Neural cell (in vitro differentiated cells): ENCODE measurements at regions not wholly inside any gene's neighbourhood (a gene's known extent, or its start where the extent isn't known, plus 50 kb on each side); places are given as distances from the start of the nearest gene placed in this dataset.

Experiments used
- H2AFZ ChIP-seq: fragments of 200-600, 300-800 bp; sonication (generic), shearing (Covaris generic); 2 replicates; pipeline ENCODE4 v1.6.0; 2014; ENCODE audit warnings: low read depth, mild to moderate bottlenecking, antibody characterized with exemption, low read length, moderate library complexity
- H3F3A ChIP-seq: fragments of 200-600 bp; shearing (Covaris generic); 2 replicates; pipeline ENCODE4 v1.6.1; 2016; ENCODE audit warnings: mild to moderate bottlenecking, moderate library complexity, mixed read lengths, antibody characterized with exemption, low read length; ENCODE audit not compliant: insufficient read depth, poor library complexity, severe bottlenecking
- H3K27ac ChIP-seq: fragments of 200-600, 300-800 bp; sonication (generic), shearing (Covaris generic); 2 replicates; pipeline ENCODE4 v1.5.1; 2014; ENCODE audit warnings: mild to moderate bottlenecking, low read length, moderate library complexity
- H3K27me3 ChIP-seq: fragments of 300-800, 200-600 bp; sonication (generic), shearing (Covaris generic); 2 replicates; pipeline ENCODE4 v1.6.0; 2014; ENCODE audit warnings: mild to moderate bottlenecking, low read depth, low read length, moderate library complexity; ENCODE audit not compliant: insufficient read depth
- H3K36me3 ChIP-seq: fragments of 300-800, 200-600 bp; sonication (generic), shearing (Covaris generic); 2 replicates; pipeline ENCODE4 v1.5.1; 2014; ENCODE audit warnings: mild to moderate bottlenecking, antibody characterized with exemption, low read length, moderate library complexity; ENCODE audit not compliant: insufficient read depth
- H3K4me2 ChIP-seq: fragments of 300-800, 200-600 bp; sonication (generic), shearing (Covaris generic); 2 replicates; pipeline ENCODE4 v1.6.0; 2014; ENCODE audit warnings: mild to moderate bottlenecking, low read length
- H3K4me3 ChIP-seq: fragments of 300-800, 200-600 bp; sonication (generic), shearing (Covaris generic); 2 replicates; pipeline ENCODE4 v1.5.1; 2014; ENCODE audit warnings: mild to moderate bottlenecking, low read length, moderate library complexity
- H3K79me2 ChIP-seq: fragments of 200-600 bp; shearing (Covaris generic); replicated peaks from 2 replicates; pipeline ENCODE4 v1.6.0; 2014; ENCODE audit warnings: mild to moderate bottlenecking, low read length, moderate library complexity; ENCODE audit not compliant: insufficient read depth
- H3K9ac ChIP-seq: fragments of 300-800, 200-600 bp; sonication (generic), shearing (Covaris generic); 2 replicates; pipeline ENCODE4 v1.6.1; 2016; ENCODE audit warnings: mild to moderate bottlenecking, low read length, mixed read lengths
- H3K9me2 ChIP-seq: fragments of 200-600 bp; shearing (Covaris generic); 2 replicates; pipeline ENCODE4 v1.6.1; 2016; ENCODE audit warnings: mild to moderate bottlenecking, low read length, mixed read lengths; ENCODE audit not compliant: insufficient read depth
- H3K9me3 ChIP-seq: fragments of 200-600, 300-800 bp; sonication (generic), shearing (Covaris generic); 2 replicates; pipeline ENCODE4 v1.6.1; 2016; ENCODE audit warnings: mild to moderate bottlenecking, mixed run types, low read length, moderate library complexity, mixed read lengths
- H4K20me1 ChIP-seq: fragments of 200-600 bp; shearing (Covaris generic); 2 replicates; pipeline ENCODE4 v1.6.1; 2016; ENCODE audit warnings: mild to moderate bottlenecking, mixed run types; ENCODE audit not compliant: insufficient read depth
- EP300 ChIP-seq: fragments of 450-650 bp; conservative IDR thresholded peaks from 2 replicates; pipeline ENCODE4 v1.6.1; 2014; ENCODE audit warnings: antibody characterized with exemption, mild to moderate bottlenecking, moderate library complexity; ENCODE audit not compliant: poor library complexity, severe bottlenecking
- EZH2 ChIP-seq: fragments of 200-600, 300-800 bp; shearing (Covaris generic), sonication (generic); IDR thresholded peaks from 2 replicates; pipeline ENCODE4 v1.6.1; 2014; ENCODE audit warnings: antibody characterized with exemption, low read length, borderline replicate concordance, mild to moderate bottlenecking; ENCODE audit not compliant: insufficient read depth, poor library complexity, severe bottlenecking
- MXI1 ChIP-seq: fragments of 450-650 bp; conservative IDR thresholded peaks from 2 replicates; pipeline ENCODE4 v1.6.1; 2014; ENCODE audit warnings: antibody characterized with exemption, mild to moderate bottlenecking; ENCODE audit not compliant: poor library complexity, severe bottlenecking
- POLR2AphosphoS5 ChIP-seq: IDR thresholded peaks from 2 replicates; pipeline ENCODE4 v1.6.1; 2012
- RAD21 ChIP-seq: fragments of 450-650 bp; conservative IDR thresholded peaks from 2 replicates; pipeline ENCODE4 v1.6.1; 2014; ENCODE audit warnings: antibody characterized with exemption, mild to moderate bottlenecking, moderate library complexity
- SMC3 ChIP-seq: fragments of 450-650 bp; conservative IDR thresholded peaks from 2 replicates; pipeline ENCODE4 v1.6.1; 2014; ENCODE audit warnings: antibody characterized with exemption, mild to moderate bottlenecking, moderate library complexity; ENCODE audit not compliant: poor library complexity
- TAF1 ChIP-seq: IDR thresholded peaks from 2 replicates; pipeline ENCODE4 v1.6.1; 2012; ENCODE audit warnings: low read depth
- TF ChIP-seq, protein P1 (sequence below): fragments of 450-650 bp; IDR thresholded peaks from 2 replicates; pipeline ENCODE4 v1.5.1; 2014; ENCODE audit warnings: antibody characterized with exemption, mild to moderate bottlenecking, moderate library complexity; ENCODE audit not compliant: poor library complexity, severe bottlenecking
- TF ChIP-seq, protein P2 (sequence below): IDR thresholded peaks from 2 replicates; pipeline ENCODE4 v1.6.1; 2012; ENCODE audit warnings: borderline replicate concordance

DNA sequence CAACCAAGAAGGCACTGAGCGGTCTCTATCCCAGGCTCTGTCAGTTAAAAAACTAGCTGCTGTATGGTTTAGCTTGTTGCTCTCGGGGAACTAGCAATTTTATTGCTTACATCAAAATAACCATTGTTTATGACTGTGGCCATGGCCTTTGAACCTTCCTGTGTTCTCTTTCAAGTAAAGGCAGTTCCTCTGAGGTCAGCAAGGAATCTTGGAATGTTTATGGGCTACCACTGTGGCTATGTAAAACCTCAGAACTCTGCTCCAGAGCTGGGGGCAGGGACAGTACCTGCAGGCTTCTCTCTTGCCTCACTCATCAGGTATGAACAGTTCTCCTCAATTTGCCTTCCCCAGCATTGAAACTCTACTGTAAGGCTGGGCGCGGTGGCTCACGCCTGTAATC lies 416.0 kb upstream of the NETO1 start:
- Histone ChIP-seq H3K9me2 (no peaks in the 10 kb centered on the region), H3K4me2 (no peak overlapping the region), H3F3A (no peaks in the 10 kb centered on the region), H3K36me3 (no peaks in the 10 kb centered on the region), H4K20me1 (no peaks in the 10 kb centered on the region), H2AFZ (no peak overlapping the region), H3K4me3 (no peak overlapping the region), H3K79me2 (no peaks in the 10 kb centered on the region), H3K27me3 (no peaks in the 10 kb centered on the region), H3K9ac (no peak overlapping the region), H3K27ac (no peak overlapping the region), H3K9me3 (no peaks in the 10 kb centered on the region)
- TF ChIP-seq, protein P1, sequence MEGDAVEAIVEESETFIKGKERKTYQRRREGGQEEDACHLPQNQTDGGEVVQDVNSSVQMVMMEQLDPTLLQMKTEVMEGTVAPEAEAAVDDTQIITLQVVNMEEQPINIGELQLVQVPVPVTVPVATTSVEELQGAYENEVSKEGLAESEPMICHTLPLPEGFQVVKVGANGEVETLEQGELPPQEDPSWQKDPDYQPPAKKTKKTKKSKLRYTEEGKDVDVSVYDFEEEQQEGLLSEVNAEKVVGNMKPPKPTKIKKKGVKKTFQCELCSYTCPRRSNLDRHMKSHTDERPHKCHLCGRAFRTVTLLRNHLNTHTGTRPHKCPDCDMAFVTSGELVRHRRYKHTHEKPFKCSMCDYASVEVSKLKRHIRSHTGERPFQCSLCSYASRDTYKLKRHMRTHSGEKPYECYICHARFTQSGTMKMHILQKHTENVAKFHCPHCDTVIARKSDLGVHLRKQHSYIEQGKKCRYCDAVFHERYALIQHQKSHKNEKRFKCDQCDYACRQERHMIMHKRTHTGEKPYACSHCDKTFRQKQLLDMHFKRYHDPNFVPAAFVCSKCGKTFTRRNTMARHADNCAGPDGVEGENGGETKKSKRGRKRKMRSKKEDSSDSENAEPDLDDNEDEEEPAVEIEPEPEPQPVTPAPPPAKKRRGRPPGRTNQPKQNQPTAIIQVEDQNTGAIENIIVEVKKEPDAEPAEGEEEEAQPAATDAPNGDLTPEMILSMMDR, result no peak
- TF ChIP-seq POLR2AphosphoS5, result no peak
- no peak for TF ChIP-seq SMC3
- no peak for TF ChIP-seq EP300
- TF ChIP-seq, protein P2, sequence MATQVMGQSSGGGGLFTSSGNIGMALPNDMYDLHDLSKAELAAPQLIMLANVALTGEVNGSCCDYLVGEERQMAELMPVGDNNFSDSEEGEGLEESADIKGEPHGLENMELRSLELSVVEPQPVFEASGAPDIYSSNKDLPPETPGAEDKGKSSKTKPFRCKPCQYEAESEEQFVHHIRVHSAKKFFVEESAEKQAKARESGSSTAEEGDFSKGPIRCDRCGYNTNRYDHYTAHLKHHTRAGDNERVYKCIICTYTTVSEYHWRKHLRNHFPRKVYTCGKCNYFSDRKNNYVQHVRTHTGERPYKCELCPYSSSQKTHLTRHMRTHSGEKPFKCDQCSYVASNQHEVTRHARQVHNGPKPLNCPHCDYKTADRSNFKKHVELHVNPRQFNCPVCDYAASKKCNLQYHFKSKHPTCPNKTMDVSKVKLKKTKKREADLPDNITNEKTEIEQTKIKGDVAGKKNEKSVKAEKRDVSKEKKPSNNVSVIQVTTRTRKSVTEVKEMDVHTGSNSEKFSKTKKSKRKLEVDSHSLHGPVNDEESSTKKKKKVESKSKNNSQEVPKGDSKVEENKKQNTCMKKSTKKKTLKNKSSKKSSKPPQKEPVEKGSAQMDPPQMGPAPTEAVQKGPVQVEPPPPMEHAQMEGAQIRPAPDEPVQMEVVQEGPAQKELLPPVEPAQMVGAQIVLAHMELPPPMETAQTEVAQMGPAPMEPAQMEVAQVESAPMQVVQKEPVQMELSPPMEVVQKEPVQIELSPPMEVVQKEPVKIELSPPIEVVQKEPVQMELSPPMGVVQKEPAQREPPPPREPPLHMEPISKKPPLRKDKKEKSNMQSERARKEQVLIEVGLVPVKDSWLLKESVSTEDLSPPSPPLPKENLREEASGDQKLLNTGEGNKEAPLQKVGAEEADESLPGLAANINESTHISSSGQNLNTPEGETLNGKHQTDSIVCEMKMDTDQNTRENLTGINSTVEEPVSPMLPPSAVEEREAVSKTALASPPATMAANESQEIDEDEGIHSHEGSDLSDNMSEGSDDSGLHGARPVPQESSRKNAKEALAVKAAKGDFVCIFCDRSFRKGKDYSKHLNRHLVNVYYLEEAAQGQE, result no peak
- no peak for TF ChIP-seq EZH2
- TF ChIP-seq TAF1, result no peak
- TF ChIP-seq MXI1, result no peak
- no peak for TF ChIP-seq RAD21

DNA sequence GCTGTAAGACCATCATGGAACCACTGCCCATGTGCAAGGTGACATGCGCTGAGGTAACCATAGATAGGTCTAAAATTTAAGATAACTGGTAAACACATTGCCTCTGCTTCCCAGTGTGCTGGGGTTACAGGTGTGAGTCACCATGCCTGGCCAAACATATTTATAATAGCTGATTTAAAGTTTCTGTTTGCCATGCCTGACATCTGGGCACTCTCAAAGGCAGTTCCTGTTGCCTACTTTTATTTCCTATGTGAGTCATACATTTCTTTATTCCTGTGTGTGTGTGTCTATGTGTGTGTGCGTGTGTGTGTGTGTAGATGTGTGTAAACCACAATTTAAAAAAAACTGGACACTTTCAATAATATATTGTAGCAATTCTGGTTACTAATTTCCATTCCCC lies 415.2 kb upstream of the NETO1 start:
- no peaks in the 10 kb centered on the region for H3K27me3 ChIP-seq
- no peaks in the 10 kb centered on the region for H3K9me3 ChIP-seq
- no peak overlapping the region for H2AFZ ChIP-seq
- H3K4me2 ChIP-seq, result no peak overlapping the region
- no peaks in the 10 kb centered on the region for H3K36me3 ChIP-seq
- H3K27ac ChIP-seq, result no peak overlapping the region
- H3K4me3 ChIP-seq, result no peak overlapping the region
- no peaks in the 10 kb centered on the region for H3K79me2 ChIP-seq
- TF ChIP-seq EP300 (no peak), MXI1 (no peak), EZH2 (no peak), SMC3 (no peak), RAD21 (no peak), POLR2AphosphoS5 (no peak), TAF1 (no peak)
- TF ChIP-seq, protein P1, result no peak
- TF ChIP-seq, protein P2, result no peak
- H3F3A ChIP-seq, result no peaks in the 10 kb centered on the region
- no peaks in the 10 kb centered on the region for H3K9me2 ChIP-seq
- no peaks in the 10 kb centered on the region for H4K20me1 ChIP-seq
- no peak overlapping the region for H3K9ac ChIP-seq
